Psoas muscle (tissue), 7 donors: ENCODE measurements at regions not wholly inside any gene's neighbourhood (a gene's known extent, or its start where the extent isn't known, plus 50 kb on each side); places are given as distances from the start of the nearest gene placed in this dataset.

Experiments
- ATAC-seq, 4 donors: fragments of 200-7000 bp; cut with Tn5 transposase; one replicate each; pipeline ENCODE4 v1.9.1; 2020; ENCODE audit warnings: moderate library complexity in 3 of 4, mild to moderate bottlenecking in 2 of 4
- DNase-seq, 2 donors: peaks; one replicate each; pipeline ENCODE4 v3.0.0-alpha.2; 2020
- H3K27ac ChIP-seq: fragments of 200-600 bp; one replicate; pipeline ENCODE4 v1.8.0; 2022
- H3K27me3 ChIP-seq, 3 donors: fragments of 200-600 bp in 1 of 3; one replicate each; pipeline versions ENCODE4 v1.6.1 to v1.8.0; 2013 to 2022; ENCODE audit warnings: low read length in 2 of 3, mild to moderate bottlenecking in 2 of 3, moderate library complexity in 1 of 3; ENCODE audit not compliant: insufficient read depth in 3 of 3
- H3K36me3 ChIP-seq, 2 donors: fragments of 200-600 bp in 1 of 2; one replicate each; pipeline versions ENCODE4 v1.6.1 to v1.8.0; 2013 to 2022; ENCODE audit warnings: low read depth in 1 of 2, mild to moderate bottlenecking in 1 of 2, moderate library complexity in 1 of 2; ENCODE audit not compliant: insufficient read depth in 1 of 2
- H3K4me1 ChIP-seq: fragments of 200-600 bp; one replicate; pipeline ENCODE4 v1.8.0; 2022
- H3K4me3 ChIP-seq: fragments of 200-600 bp; one replicate; pipeline ENCODE4 v1.8.0; 2022; ENCODE audit warnings: mild to moderate bottlenecking
- H3K9me3 ChIP-seq: fragments of 200-600 bp; one replicate; pipeline ENCODE4 v1.8.0; 2022
- CTCF ChIP-seq: fragments of 200-600 bp; IDR thresholded peaks from one replicate; pipeline ENCODE4 v1.8.0; 2022; ENCODE audit warnings: antibody characterized with exemption
- WGBS, 3 donors: extraction: QIAGEN DNeasy Blood & Tissue Kit; methylation state at CpG; one replicate each; pipeline versions ENCODE4 v1.1.6 to v1.1.7; 2013; 5-methylcytosine and 5-hydroxymethylcytosine counted together
- intact Hi-C, 2 donors: fragments of 100-400 bp; cut with DNase I; formaldehyde crosslinking; loops; one replicate each; pipeline versions ENCODE4 v1.11.0 to v1.14.2; 2022
- donor health status: healthy with polysubstance abuse.
- donor health status: DM: no; HTN: no; CAD: no; lungs with moderate emphysema.
- donor health status: Bipolar disorder and iron deficiency.
- donor health status: healthy.
- donor health status: DM: yes; HTN: yes; CAD: no.
- donor health status: DM: no; HTN: no; CAD: no.
- donor health status: DM: yes; HTN: yes; CAD: no.

GRCh38 chr10:43901302-43901701 lies 252.6 kb upstream of the ZNF32 start:
- no peak overlapping the region for H3K27ac ChIP-seq
- no peaks in the 10 kb centered on the region for H3K27me3 ChIP-seq
- DNase-seq (no peak), ATAC-seq (no peak)
- H3K4me3 ChIP-seq = no peak overlapping the region
- TF ChIP-seq CTCF = no peak
- peaks cover 4% of the 10 kb centered on the region for H3K4me1 ChIP-seq
- no peaks in the 10 kb centered on the region for H3K9me3 ChIP-seq
- intact Hi-C loops = no loop called here
- H3K36me3 ChIP-seq = no peaks in the 10 kb centered on the region
- WGBS, 3 donors = 89 to 96% (median 93%) methylated on average over 3 of the region's 3 CpGs

DNA sequence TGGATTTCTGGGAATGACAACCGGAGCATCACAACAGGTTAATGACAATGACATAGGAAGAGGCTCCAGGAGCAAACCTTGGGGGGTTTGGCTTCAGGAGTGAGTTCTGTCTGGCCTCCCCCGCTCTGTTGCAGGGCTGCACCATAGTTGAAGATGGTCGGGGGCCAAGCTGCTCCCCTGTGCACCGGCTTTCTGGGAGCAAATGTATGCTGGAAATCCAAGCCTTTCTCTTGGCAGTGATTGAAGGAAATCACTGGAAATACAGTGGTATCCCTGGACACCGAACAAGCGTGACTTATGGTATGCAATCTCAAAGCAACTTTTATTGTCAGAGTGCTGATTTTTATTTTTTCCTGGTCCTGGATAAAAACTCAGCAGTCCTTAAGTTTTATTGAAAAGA lies 251.9 kb upstream of the ZNF32 start:
- ATAC-seq (no peak), DNase-seq (no peak)
- intact Hi-C loops = no loop called here
- WGBS, 3 donors = 63 to 72% (median 72%) methylated on average over 6 of the region's 6 CpGs
- H3K9me3 ChIP-seq = no peaks in the 10 kb centered on the region
- H3K4me3 ChIP-seq = no peak overlapping the region
- no peaks in the 10 kb centered on the region for H3K4me1 ChIP-seq
- H3K27me3 ChIP-seq = no peaks in the 10 kb centered on the region
- no peak overlapping the region for H3K27ac ChIP-seq
- no peaks in the 10 kb centered on the region for H3K36me3 ChIP-seq
- no peak for TF ChIP-seq CTCF

- Histone ChIP-seq H3K27me3 (no peaks in the 10 kb centered on the region), H3K9me3 (no peaks in the 10 kb centered on the region), H3K4me3 (no peak overlapping the region), H3K27ac (no peak overlapping the region), H3K4me1 (no peaks in the 10 kb centered on the region), H3K36me3 (no peaks in the 10 kb centered on the region)
- DNase-seq (no peak), ATAC-seq (no peak)
- intact Hi-C loops = no loop called here
- 67 to 78% (median 71%) methylated on average over 7 of the region's 7 CpGs for whole genome bisulfite sequencing, 3 donors
- no peak for TF ChIP-seq CTCF
These were observed 250.7 kb upstream of the ZNF32 start for GRCh38 chr10:43899224-43899959.

DNA sequence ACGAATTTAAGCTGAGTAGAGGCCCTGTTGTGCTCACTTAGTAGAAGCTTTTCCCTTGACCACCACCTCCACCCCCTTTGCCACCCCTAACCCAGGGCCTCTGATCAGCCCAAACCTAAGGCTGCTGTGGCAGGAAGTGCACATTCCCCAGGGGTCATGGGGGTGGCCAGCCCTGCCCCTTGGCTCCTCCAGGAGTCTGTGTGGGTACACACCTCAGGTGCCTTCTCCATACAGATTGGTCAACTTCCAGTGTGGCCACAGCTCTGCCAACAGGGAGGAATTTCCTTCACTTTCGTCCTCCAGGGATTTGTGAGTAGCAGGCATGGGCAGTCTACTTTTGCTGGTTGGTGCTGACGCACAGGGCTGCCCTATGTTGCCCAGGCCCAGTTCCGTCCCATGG lies 249.9 kb upstream of the ZNF32 start:
- H3K9me3 ChIP-seq = no peaks in the 10 kb centered on the region
- ATAC-seq = no peak
- intact Hi-C loops = no loop called here
- no peaks in the 10 kb centered on the region for H3K4me1 ChIP-seq
- no peak for DNase-seq
- H3K27me3 ChIP-seq = no peaks in the 10 kb centered on the region
- H3K36me3 ChIP-seq = no peaks in the 10 kb centered on the region
- H3K4me3 ChIP-seq = no peak overlapping the region
- WGBS, 3 donors = 90 to 98% (median 92%) methylated on average over 4 of the region's 4 CpGs
- TF ChIP-seq CTCF = no peak
- H3K27ac ChIP-seq = no peak overlapping the region
